ENCODE measurements at regions not wholly inside any gene's neighbourhood (a gene's known extent, or its start where the extent isn't known, plus 50 kb on each side); places are given as distances from the start of the nearest gene placed in this dataset.

DNA sequence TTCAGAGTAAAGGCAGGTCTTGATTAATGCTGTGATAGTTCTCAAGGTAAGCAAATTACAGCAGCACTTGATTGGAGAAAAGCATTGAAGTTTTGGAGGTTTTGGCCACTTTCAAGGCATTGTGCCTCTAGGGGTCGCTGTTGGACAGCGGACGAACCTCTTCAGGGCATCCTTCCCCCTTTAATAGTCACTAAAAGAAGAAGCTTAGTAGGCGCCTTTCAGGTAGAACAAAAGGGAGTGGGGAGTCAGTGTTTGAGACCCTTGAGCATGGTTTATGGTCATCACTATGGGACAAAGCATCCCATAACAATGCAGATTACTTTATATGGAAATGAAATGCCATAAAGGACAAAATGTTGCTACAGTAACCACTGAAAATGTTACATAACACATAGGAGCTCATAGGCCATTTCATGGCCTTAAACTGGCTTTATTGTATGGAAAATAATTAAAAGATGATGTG is 199.5 kb upstream of the DCN start:
- TF ChIP-seq CTCF (IDR thresholded peaks at IDR 0.05), result peak; percentile 90
- H3K4me3 ChIP-seq, result peak overlapping the region; percentile 50
- peak; percentile 88 to 90 for ATAC-seq
- no peaks in the 10 kb centered on the region for H3K27me3 ChIP-seq (ENCODE audit: low read depth)
- H3K27ac ChIP-seq, result peak overlapping the region; percentile 39
- peaks cover 16% of the 10 kb centered on the region for H3K4me1 ChIP-seq
- no peaks in the 10 kb centered on the region for H3K36me3 ChIP-seq
- intact Hi-C loops (cut with DNase I), result no loop called here
- peak; percentile 81 for DNase-seq
- no peaks in the 10 kb centered on the region for H3K9me3 ChIP-seq

GRCh38 chr12:91381309-91381804 is 198.7 kb upstream of the DCN start:
- intact Hi-C loops (cut with DNase I), result no loop called here
- Histone ChIP-seq H3K27ac (peak overlapping the region; percentile 39), H3K9me3 (no peaks in the 10 kb centered on the region), H3K4me3 (peak overlapping the region; percentile 50), H3K27me3 (ENCODE audit: low read depth) (no peaks in the 10 kb centered on the region), H3K36me3 (no peaks in the 10 kb centered on the region), H3K4me1 (peaks cover 16% of the 10 kb centered on the region)
- ATAC-seq (peak; percentile 81 to 86), DNase-seq (no peak)
- TF ChIP-seq CTCF (IDR thresholded peaks at IDR 0.05), result no peak

GRCh38 chr12:91380631-91381030 is 198.0 kb upstream of the DCN start:
- Histone ChIP-seq H3K4me1 (peaks cover 16% of the 10 kb centered on the region), H3K27me3 (ENCODE audit: low read depth) (no peaks in the 10 kb centered on the region), H3K4me3 (no peak overlapping the region), H3K27ac (no peak overlapping the region), H3K9me3 (no peaks in the 10 kb centered on the region), H3K36me3 (no peaks in the 10 kb centered on the region)
- intact Hi-C loops (cut with DNase I), result no loop called here
- ATAC-seq (no peak), DNase-seq (no peak)
- no peak for TF ChIP-seq CTCF (IDR thresholded peaks at IDR 0.05)

DNA sequence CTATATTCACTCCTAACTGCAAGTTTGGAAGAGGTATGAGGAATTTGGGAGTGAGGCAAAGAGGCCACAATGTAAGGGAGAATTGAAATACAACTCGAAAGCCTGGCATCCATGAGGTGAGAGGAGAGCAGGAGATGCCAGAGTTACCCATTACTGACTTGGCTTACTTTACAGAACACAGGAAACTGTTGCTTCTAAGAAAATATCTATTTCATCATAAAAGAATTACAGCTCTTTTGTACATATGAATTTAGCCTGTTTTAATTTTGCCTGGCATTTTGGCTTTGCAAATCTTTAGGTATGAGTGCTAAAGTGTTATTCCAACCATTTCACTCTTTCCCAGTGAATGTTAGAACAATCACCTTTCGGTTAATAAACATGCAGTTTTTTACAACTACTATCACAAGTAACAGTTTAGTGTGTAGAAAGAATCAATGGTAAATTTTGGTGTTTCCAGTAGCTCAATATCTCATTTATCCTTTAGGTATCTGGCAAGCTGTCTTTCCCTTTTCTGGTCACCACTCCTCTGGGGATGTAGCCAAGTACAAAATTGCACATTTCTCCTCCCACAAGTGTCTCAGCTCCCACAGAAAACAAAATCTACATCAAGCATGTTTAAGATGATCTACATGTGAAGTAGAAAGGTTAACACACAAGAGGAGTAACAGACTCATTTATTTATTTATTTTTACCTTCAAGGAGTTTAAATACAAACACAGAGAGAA is 196.6 kb upstream of the DCN start:
- no peak for ATAC-seq
- DNase-seq, result no peak
- no peaks in the 10 kb centered on the region for H3K27me3 ChIP-seq (ENCODE audit: low read depth)
- intact Hi-C loops (cut with DNase I), result no loop called here
- no peaks in the 10 kb centered on the region for H3K36me3 ChIP-seq
- H3K4me3 ChIP-seq, result no peak overlapping the region
- no peaks in the 10 kb centered on the region for H3K9me3 ChIP-seq
- peaks cover 16% of the 10 kb centered on the region for H3K4me1 ChIP-seq
- no peak overlapping the region for H3K27ac ChIP-seq
- no peak for TF ChIP-seq CTCF (IDR thresholded peaks at IDR 0.05)

DNA sequence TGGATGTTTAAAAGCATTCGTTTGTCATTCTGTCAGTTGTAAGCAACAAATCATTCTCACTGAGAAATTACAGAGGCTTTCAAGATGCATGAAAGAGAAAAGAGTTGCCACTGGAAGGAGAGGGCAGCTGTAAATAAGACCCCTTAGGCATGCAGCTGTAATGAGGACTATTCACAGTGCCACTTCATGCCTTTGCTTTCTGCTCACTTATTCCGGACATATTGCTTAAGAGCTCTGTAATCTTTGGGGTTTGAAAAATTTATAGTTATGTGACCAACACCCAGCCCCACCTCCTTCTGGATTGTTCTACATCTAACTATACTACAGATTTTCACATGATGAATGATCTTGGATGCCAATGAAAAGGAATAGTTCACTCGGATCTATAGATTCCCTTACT is 194.8 kb upstream of the DCN start:
- TF ChIP-seq CTCF (IDR thresholded peaks at IDR 0.05), result no peak
- intact Hi-C loops (cut with DNase I), result no loop called here
- Histone ChIP-seq H3K36me3 (no peaks in the 10 kb centered on the region), H3K9me3 (no peaks in the 10 kb centered on the region), H3K27ac (no peak overlapping the region), H3K27me3 (ENCODE audit: low read depth) (no peaks in the 10 kb centered on the region), H3K4me1 (peaks cover 16% of the 10 kb centered on the region), H3K4me3 (no peak overlapping the region)
- ATAC-seq (no peak), DNase-seq (no peak)

Data from lower lobe of right lung (tissue), 2 donors.